Gastrocnemius medialis (tissue), 4 donors: ENCODE measurements at regions not wholly inside any gene's neighbourhood (a gene's known extent, or its start where the extent isn't known, plus 50 kb on each side); places are given as distances from the start of the nearest gene placed in this dataset.

Experiments
- ATAC-seq, 2 donors: fragments of 150-250 bp; one replicate each; pipeline ENCODE4 v1.9.1; 2016
- DNase-seq, 2 donors: peaks; one replicate each; pipeline ENCODE4 v3.0.0-alpha.2; 2019
- H3K27ac ChIP-seq, 4 donors: fragments of 200-600 bp; sonication (generic); 1 replicate in 1 of 4; 2 replicates in 3 of 4; pipeline ENCODE4 v1.5.1; 2016 to 2018; ENCODE audit warnings: mild to moderate bottlenecking in 2 of 4, moderate library complexity in 1 of 4
- H3K27me3 ChIP-seq, 3 donors: fragments of 200-600 bp; sonication (generic) in 2 of 3; 1 replicate in 1 of 3; 2 replicates in 2 of 3; pipeline versions ENCODE4 v1.5.1 to v1.6.0; 2016 to 2019; ENCODE audit warnings: mild to moderate bottlenecking in 1 of 3, moderate library complexity in 1 of 3
- H3K36me3 ChIP-seq, 2 donors: fragments of 200-600 bp; sonication (generic) in 1 of 2; one replicate each; pipeline ENCODE4 v1.5.1; 2017 to 2018
- H3K4me1 ChIP-seq, 2 donors: fragments of 200-600 bp; sonication (generic) in 1 of 2; one replicate each; pipeline ENCODE4 v1.5.1; 2016 to 2017; ENCODE audit warnings: mild to moderate bottlenecking in 2 of 2
- H3K4me3 ChIP-seq, 4 donors: fragments of 200-600 bp; sonication (generic) in 3 of 4; 1 replicate in 1 of 4; 2 replicates in 3 of 4; pipeline ENCODE4 v1.5.1; 2016 to 2019; ENCODE audit warnings: mild to moderate bottlenecking in 2 of 4
- H3K9me3 ChIP-seq, 3 donors: fragments of 200-600 bp; sonication (generic) in 2 of 3; 1 replicate in 1 of 3; 2 replicates in 2 of 3; pipeline ENCODE4 v1.5.1; 2016 to 2019
- CTCF ChIP-seq, 5 experiments: fragments of 450-650 bp in 3 of 5; fragments of 200-600 bp in 2 of 5; sonication (generic) in 2 of 5; IDR thresholded peaks in 4 of 5; conservative IDR thresholded peaks in 1 of 5; 1 replicate in 4 of 5; 2 replicates in 1 of 5; pipeline ENCODE4 v1.5.1; 2016 to 2019; ENCODE audit warnings: antibody characterized with exemption in 5 of 5, mild to moderate bottlenecking in 3 of 5, moderate library complexity in 3 of 5
- POLR2A ChIP-seq, 2 donors: fragments of 450-650 bp; IDR thresholded peaks; one replicate each; pipeline ENCODE4 v1.6.1; 2017; ENCODE audit warnings: antibody characterized with exemption in 2 of 2, mild to moderate bottlenecking in 2 of 2, moderate library complexity in 2 of 2
- in situ Hi-C, 4 donors: fragments of 200-750 bp; cut with MboI; loops; one replicate each; pipeline versions ENCODE4 v1.15.0 to v1.8.0; 2017; ENCODE audit warnings: low sequenced_read_pairs in 4 of 4
- intact Hi-C: fragments of 100-400 bp; cut with DNase I; formaldehyde crosslinking; loops from one replicate; pipeline ENCODE4 v1.15.1; 2023; ENCODE audit warnings: low total_unique reads

DNA sequence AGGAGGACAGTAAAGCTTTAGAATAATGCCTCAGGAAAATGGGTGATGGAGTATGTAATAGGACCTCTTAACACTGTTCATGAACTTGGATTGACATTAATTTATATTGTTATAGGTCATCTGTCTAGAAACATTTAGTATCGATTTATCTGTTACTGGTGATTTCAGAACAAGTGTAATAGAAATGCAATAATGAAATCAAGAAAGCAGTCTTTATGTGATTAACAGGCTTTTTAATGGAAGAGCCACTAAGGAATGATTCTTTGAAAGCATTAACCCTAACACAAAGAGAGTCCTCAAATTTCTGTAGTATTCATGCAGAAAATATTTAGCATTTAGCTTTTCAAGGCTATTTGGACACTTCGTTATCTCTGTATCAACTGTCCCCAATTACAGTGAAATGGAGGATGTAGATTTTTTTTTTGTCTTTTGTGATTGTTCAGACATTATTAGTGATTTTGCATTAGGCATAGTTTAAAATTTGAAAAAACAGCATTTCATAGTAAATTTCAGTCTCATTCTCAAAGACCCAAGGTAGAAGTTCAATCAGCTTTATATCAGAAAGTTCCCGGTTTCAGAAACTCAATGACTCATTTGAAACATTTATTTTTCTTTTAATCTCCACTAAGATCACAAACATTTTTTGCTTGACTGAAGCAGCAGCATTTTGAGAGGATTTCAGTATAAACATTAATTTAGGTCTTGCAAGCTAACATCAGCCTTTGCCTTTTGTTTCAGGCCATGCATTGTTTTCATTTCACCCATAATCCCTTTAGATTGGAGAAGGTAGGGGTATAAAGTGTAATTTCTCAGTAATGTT is 56.3 kb downstream of the AGTR2 start:
- TF ChIP-seq POLR2A (IDR thresholded peaks at IDR 0.05) (no peak), CTCF (IDR thresholded peaks at IDR 0.05 in 4 of 5, conservative IDR thresholded peaks at IDR 0.05 in 1 of 5) (no peak)
- no peak for ATAC-seq
- in situ Hi-C loops = no loop called here
- H3K36me3 ChIP-seq = no peaks in the 10 kb centered on the region
- intact Hi-C loops = no loop called here
- no peak overlapping the region for H3K4me3 ChIP-seq
- no peak overlapping the region for H3K27ac ChIP-seq
- DNase-seq = no peak
- no peaks in the 10 kb centered on the region for H3K27me3 ChIP-seq
- H3K4me1 ChIP-seq = no peaks in the 10 kb centered on the region
- no peaks in the 10 kb centered on the region for H3K9me3 ChIP-seq

DNA sequence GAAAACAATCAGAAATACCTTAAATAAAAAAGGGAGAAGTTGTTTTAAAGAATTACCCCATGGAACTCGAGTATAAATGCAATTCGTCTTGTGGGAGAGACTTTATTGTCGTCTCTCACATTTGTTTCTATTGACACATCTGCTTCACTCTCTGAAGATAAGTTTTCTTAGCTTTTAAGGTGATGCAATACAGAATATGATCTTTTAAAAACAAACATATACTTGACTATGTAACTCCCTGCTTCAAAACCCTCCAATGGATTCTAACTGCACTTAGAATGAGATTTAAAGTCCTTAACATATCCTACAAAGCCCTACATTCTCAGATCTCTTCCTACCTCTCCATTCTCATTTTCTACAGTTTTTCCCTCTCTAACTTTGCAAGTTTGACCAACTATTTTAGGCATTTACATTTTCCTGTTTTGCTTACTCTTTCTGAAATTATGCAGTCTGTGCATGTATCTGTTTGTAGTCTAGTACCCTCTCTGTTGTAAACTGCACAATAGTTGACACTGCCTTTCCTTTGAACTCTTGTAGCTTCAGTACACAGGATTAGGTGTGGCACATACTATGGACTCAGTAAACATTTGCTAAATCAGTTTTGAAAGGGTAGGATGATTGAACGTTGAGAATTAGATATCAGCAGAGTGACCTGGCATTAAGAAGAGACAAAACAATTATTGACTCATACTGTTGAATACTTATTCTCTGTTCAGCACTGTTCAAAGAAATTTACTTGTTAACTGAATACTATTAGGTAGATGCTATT is 59.8 kb downstream of the AGTR2 start:
- Histone ChIP-seq H3K27ac (no peak overlapping the region), H3K36me3 (no peaks in the 10 kb centered on the region), H3K9me3 (no peaks in the 10 kb centered on the region), H3K27me3 (no peaks in the 10 kb centered on the region), H3K4me3 (no peak overlapping the region), H3K4me1 (no peaks in the 10 kb centered on the region)
- TF ChIP-seq POLR2A (IDR thresholded peaks at IDR 0.05) (no peak), CTCF (IDR thresholded peaks at IDR 0.05 in 4 of 5, conservative IDR thresholded peaks at IDR 0.05 in 1 of 5) (no peak)
- ATAC-seq = no peak
- intact Hi-C loops = no loop called here
- in situ Hi-C loops = no loop called here
- no peak for DNase-seq

DNA sequence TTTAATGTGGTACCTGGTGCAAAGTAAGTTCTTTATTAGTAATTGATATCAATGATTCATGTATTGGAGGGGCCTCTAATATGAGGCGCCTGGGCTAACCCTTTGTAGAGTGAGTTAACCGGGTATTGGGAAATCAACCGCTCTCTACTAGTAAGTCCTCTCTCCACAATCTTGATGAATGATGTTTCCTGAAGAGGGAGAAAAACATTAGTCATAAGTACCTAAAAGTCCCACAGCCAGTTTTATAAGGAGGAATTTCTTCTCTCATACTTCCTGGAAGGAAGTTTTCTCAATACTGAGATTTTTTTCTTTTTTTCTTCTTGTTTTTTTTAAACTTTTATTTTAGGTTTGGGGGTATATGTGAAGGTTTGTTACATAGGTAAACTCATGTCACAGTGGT is 62.3 kb downstream of the AGTR2 start:
- no peak overlapping the region for H3K27ac ChIP-seq
- H3K4me3 ChIP-seq = no peak overlapping the region
- ATAC-seq = no peak
- in situ Hi-C loops = no loop called here
- H3K27me3 ChIP-seq = no peaks in the 10 kb centered on the region
- no peak for DNase-seq
- intact Hi-C loops = no loop called here
- H3K9me3 ChIP-seq = no peaks in the 10 kb centered on the region
- H3K36me3 ChIP-seq = no peaks in the 10 kb centered on the region
- no peak for TF ChIP-seq CTCF (IDR thresholded peaks at IDR 0.05 in 4 of 5, conservative IDR thresholded peaks at IDR 0.05 in 1 of 5)
- no peak for TF ChIP-seq POLR2A (IDR thresholded peaks at IDR 0.05)
- no peaks in the 10 kb centered on the region for H3K4me1 ChIP-seq

DNA sequence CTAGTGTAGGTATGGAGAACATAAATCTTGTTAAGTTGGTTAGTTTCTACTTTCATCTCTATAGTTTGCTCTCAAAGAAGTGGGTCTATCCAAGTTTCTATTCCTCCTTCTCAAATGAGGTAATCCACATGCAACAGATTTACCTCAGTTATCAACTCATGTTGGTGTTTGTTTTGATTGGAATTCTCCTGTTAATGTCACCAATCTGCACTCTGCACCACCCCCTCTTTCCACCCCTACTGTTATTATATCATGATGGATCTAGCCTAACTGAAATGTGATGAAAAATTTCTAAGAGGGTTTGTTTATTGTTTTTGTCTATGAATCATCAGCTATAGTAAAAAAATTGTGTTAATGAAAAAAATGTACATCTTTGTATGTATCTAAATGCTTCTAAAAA is 66.1 kb downstream of the AGTR2 start:
- no peak for DNase-seq
- no peaks in the 10 kb centered on the region for H3K9me3 ChIP-seq
- no peak overlapping the region for H3K27ac ChIP-seq
- no peaks in the 10 kb centered on the region for H3K27me3 ChIP-seq
- in situ Hi-C loops = no loop called here
- intact Hi-C loops = no loop called here
- ATAC-seq = no peak
- no peak overlapping the region for H3K4me3 ChIP-seq
- no peaks in the 10 kb centered on the region for H3K36me3 ChIP-seq
- H3K4me1 ChIP-seq = no peaks in the 10 kb centered on the region
- TF ChIP-seq POLR2A (IDR thresholded peaks at IDR 0.05) (no peak), CTCF (IDR thresholded peaks at IDR 0.05 in 4 of 5, conservative IDR thresholded peaks at IDR 0.05 in 1 of 5) (no peak)
